HCT116 (cell line): ENCODE measurements at regions not wholly inside any gene's neighbourhood (a gene's known extent, or its start where the extent isn't known, plus 50 kb on each side); places are given as distances from the start of the nearest gene placed in this dataset.

Experiments used
- ATAC-seq: fragments of 200-7000 bp; cut with Tn5 transposase; 2 replicates; pipeline ENCODE4 v1.9.1; 2020; ENCODE audit warnings: mild to moderate bottlenecking, moderate library complexity
- BruUV-seq: library from RNA; stranded (reverse); fragments of 400-500 nt; replicated peaks from 2 replicates; lab custom pipeline; 2021; lab: Mats Ljungman, UMichigan
- CTCF ChIA-PET: fragments of 300-600 bp; sonication (Branson Sonifier 250); formaldehyde crosslinking; loops from one replicate; lab custom pipeline; 2021; ENCODE audit warnings: antibody characterized with exemption; lab: Charles Lee
- POLR2A ChIA-PET: fragments of 300-600, 350-600 bp; sonication (Branson Sonifier 250); formaldehyde crosslinking; loops from one replicate; lab custom pipeline; 2021; ENCODE audit warnings: antibody characterized with exemption; lab: Charles Lee
- RAD21 ChIA-PET, 2 experiments: fragments of 300-600 bp; sonication (Branson Sonifier 250); formaldehyde crosslinking; loops; one replicate each; lab custom pipeline; 2023; ENCODE audit warnings: low total read pairs in 2 of 2; ENCODE audit not compliant: uncharacterized antibody in 2 of 2, unreplicated experiment in 2 of 2, low non-redundant PET in 1 of 2; lab: Charles Lee
- DNase-seq: peaks from one replicate; pipeline ENCODE4 v3.0.0-alpha.2; 2010; ENCODE audit warnings: low read depth, low spot score
- H2AFZ ChIP-seq: fragments of 200-600 bp; shearing (Covaris generic), sonication (generic); 2 replicates; pipeline ENCODE4 v1.6.1; 2017; ENCODE audit warnings: low read depth, mixed run types, mixed read lengths, antibody characterized with exemption, low read length; ENCODE audit not compliant: poor library complexity, severe bottlenecking
- H3K27ac ChIP-seq: 2 replicates; pipeline ENCODE4 v1.5.1; 2012; ENCODE audit warnings: low read depth, low read length
- H3K27me3 ChIP-seq: fragments of 200-600 bp; sonication (generic); 2 replicates; pipeline ENCODE4 v1.6.1; 2016; ENCODE audit warnings: mixed run types, low read length, mixed read lengths; ENCODE audit not compliant: insufficient read depth
- H3K36me3 ChIP-seq, 2 experiments: fragments of 200-500 bp in 1 of 2; fragments of 200-600 bp in 1 of 2; sonication (Bioruptor generic) in 1 of 2; sonication (generic) in 1 of 2; 2 replicates each; pipeline versions ENCODE4 v1.5.1 to v1.6.1; 2014 to 2016; ENCODE audit warnings: low read length in 2 of 2, inconsistent platforms in 1 of 2, mixed read lengths in 1 of 2, mixed run types in 1 of 2; ENCODE audit not compliant: insufficient read depth in 2 of 2, control insufficient read depth in 1 of 2
- H3K4me1 ChIP-seq, 2 experiments: fragments of 200-600 bp in 1 of 2; sonication (generic) in 1 of 2; 2 replicates each; pipeline versions ENCODE4 v1.5.1 to v1.6.1; 2012 to 2017; ENCODE audit warnings: low read length in 2 of 2, inconsistent platforms in 1 of 2, mild to moderate bottlenecking in 1 of 2, mixed read lengths in 1 of 2, mixed run types in 1 of 2, moderate library complexity in 1 of 2; ENCODE audit not compliant: insufficient read depth in 2 of 2, control insufficient read depth in 1 of 2
- H3K4me2 ChIP-seq: fragments of 200-600 bp; sonication (generic); 2 replicates; pipeline ENCODE4 v1.6.1; 2017; ENCODE audit warnings: mixed run types, low read length, mixed read lengths
- H3K4me3 ChIP-seq, 2 experiments: fragments of 200-600 bp in 1 of 2; sonication (generic) in 1 of 2; replicated peaks in 1 of 2; 2 replicates each; pipeline ENCODE4 v1.5.1; 2011 to 2016; ENCODE audit warnings: low read length in 2 of 2, control low read depth in 1 of 2, low read depth in 1 of 2, mild to moderate bottlenecking in 1 of 2, mixed read lengths in 1 of 2, mixed run types in 1 of 2
- H3K79me2 ChIP-seq: fragments of 200-600 bp; sonication (generic); 2 replicates; pipeline ENCODE4 v1.6.1; 2017; ENCODE audit warnings: mild to moderate bottlenecking, mixed run types, low read length, moderate library complexity, mixed read lengths; ENCODE audit not compliant: insufficient read depth
- H3K9ac ChIP-seq: fragments of 200-600 bp; sonication (generic); 2 replicates; pipeline ENCODE4 v1.6.1; 2016; ENCODE audit warnings: low read length, mixed read lengths
- H3K9me2 ChIP-seq: fragments of 200-600 bp; sonication (generic), shearing (Covaris generic); 2 replicates; pipeline ENCODE4 v1.6.1; 2017; ENCODE audit warnings: mixed run types, mild to moderate bottlenecking, moderate library complexity; ENCODE audit not compliant: insufficient read depth
- H3K9me3 ChIP-seq, 2 experiments: fragments of 200-500 bp in 1 of 2; fragments of 200-600 bp in 1 of 2; sonication (Bioruptor generic) in 1 of 2; sonication (generic) in 1 of 2; 2 replicates each; pipeline ENCODE4 v1.6.1; 2014 to 2017; ENCODE audit warnings: low read length in 2 of 2, mixed read lengths in 2 of 2, inconsistent platforms in 1 of 2, low read depth in 1 of 2, mild to moderate bottlenecking in 1 of 2, mixed run types in 1 of 2, moderate library complexity in 1 of 2; ENCODE audit not compliant: control insufficient read depth in 1 of 2, insufficient read depth in 1 of 2
- H4K20me1 ChIP-seq: fragments of 200-600 bp; sonication (generic), shearing (Covaris generic); 2 replicates; pipeline ENCODE4 v1.6.1; 2017; ENCODE audit warnings: mixed run types, mild to moderate bottlenecking, moderate library complexity; ENCODE audit not compliant: insufficient read depth
- EGR1 ChIP-seq: IDR thresholded peaks from 2 replicates; pipeline ENCODE4 v1.6.1; 2012; ENCODE audit warnings: low read depth
- JUND ChIP-seq: IDR thresholded peaks from 2 replicates; pipeline ENCODE4 v1.6.1; 2012
- SIN3A ChIP-seq: IDR thresholded peaks from 2 replicates; pipeline ENCODE4 v1.6.1; 2012; ENCODE audit warnings: low read depth
- YY1 ChIP-seq: IDR thresholded peaks from 2 replicates; pipeline ENCODE4 v1.6.1; 2011; ENCODE audit warnings: low read length, low read depth, moderate library complexity, mild to moderate bottlenecking; ENCODE audit not compliant: insufficient replicate concordance; ENCODE audit errors: extremely low read depth
- ZBTB33 ChIP-seq: IDR thresholded peaks from 2 replicates; pipeline ENCODE4 v1.6.1; 2011; ENCODE audit warnings: mild to moderate bottlenecking, low read length, moderate library complexity; ENCODE audit not compliant: insufficient replicate concordance; ENCODE audit errors: extremely low read depth
- ZFX ChIP-seq: fragments of 450-650 bp; IDR thresholded peaks from 2 replicates; pipeline ENCODE4 v1.6.1; 2017
- ZNF274 ChIP-seq: fragments of 200-500 bp; sonication (Bioruptor generic); IDR thresholded peaks from 2 replicates; pipeline ENCODE4 v1.6.1; 2014; ENCODE audit warnings: mild to moderate bottlenecking, low read depth, low read length, inconsistent platforms
- intact Hi-C: fragments of 100-400 bp; cut with micrococcal nuclease; formaldehyde crosslinking; loops from 2 replicates; pipeline ENCODE4 v1.10.0; 2022
- TF ChIP-seq, protein P1 (sequence below): IDR thresholded peaks from 2 replicates; pipeline ENCODE4 v1.6.1; 2012; ENCODE audit warnings: low read depth
- TF ChIP-seq, protein P2 (sequence below): IDR thresholded peaks from 2 replicates; pipeline ENCODE4 v1.6.1; 2012

- CTCF ChIA-PET: no interaction called here
- TF ChIP-seq ZFX (no peak), YY1 (no peak), JUND (no peak), EGR1 (no peak), ZNF274 (no peak), SIN3A (no peak), ZBTB33 (no peak)
- TF ChIP-seq, protein P1, sequence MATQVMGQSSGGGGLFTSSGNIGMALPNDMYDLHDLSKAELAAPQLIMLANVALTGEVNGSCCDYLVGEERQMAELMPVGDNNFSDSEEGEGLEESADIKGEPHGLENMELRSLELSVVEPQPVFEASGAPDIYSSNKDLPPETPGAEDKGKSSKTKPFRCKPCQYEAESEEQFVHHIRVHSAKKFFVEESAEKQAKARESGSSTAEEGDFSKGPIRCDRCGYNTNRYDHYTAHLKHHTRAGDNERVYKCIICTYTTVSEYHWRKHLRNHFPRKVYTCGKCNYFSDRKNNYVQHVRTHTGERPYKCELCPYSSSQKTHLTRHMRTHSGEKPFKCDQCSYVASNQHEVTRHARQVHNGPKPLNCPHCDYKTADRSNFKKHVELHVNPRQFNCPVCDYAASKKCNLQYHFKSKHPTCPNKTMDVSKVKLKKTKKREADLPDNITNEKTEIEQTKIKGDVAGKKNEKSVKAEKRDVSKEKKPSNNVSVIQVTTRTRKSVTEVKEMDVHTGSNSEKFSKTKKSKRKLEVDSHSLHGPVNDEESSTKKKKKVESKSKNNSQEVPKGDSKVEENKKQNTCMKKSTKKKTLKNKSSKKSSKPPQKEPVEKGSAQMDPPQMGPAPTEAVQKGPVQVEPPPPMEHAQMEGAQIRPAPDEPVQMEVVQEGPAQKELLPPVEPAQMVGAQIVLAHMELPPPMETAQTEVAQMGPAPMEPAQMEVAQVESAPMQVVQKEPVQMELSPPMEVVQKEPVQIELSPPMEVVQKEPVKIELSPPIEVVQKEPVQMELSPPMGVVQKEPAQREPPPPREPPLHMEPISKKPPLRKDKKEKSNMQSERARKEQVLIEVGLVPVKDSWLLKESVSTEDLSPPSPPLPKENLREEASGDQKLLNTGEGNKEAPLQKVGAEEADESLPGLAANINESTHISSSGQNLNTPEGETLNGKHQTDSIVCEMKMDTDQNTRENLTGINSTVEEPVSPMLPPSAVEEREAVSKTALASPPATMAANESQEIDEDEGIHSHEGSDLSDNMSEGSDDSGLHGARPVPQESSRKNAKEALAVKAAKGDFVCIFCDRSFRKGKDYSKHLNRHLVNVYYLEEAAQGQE: no peak
- TF ChIP-seq, protein P2, sequence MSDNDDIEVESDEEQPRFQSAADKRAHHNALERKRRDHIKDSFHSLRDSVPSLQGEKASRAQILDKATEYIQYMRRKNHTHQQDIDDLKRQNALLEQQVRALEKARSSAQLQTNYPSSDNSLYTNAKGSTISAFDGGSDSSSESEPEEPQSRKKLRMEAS: no peak
- TF ChIP-seq, all 23 proteins: peak for 0
- Histone ChIP-seq H3K27ac (no peak overlapping the region), H3K9me3 (peaks cover 0 to 9% of the 10 kb centered on the region in 2 experiments; a peak in 1 of 4 replicates), H3K9me2 (no peaks in the 10 kb centered on the region), H3K79me2 (no peaks in the 10 kb centered on the region), H3K27me3 (no peaks in the 10 kb centered on the region), H3K36me3 (no peaks in the 10 kb centered on the region), H3K4me3 (no peak overlapping the region), H3K4me1 (no peaks in the 10 kb centered on the region), H4K20me1 (no peaks in the 10 kb centered on the region), H3K9ac (no peak overlapping the region), H3K4me2 (no peak overlapping the region), H2AFZ (no peak overlapping the region)
- DNase-seq (no peak), ATAC-seq (no peak)
- no TSS peak for BruUV-seq
- intact Hi-C loops: no loop called here
- ChIA-PET POLR2A (no interaction called here), RAD21 (no interaction called here)
These were observed 408.5 kb upstream of the SUCLG2 start for GRCh38 chr3:68062926-68063325.
